ENCODE measurements at regions not wholly inside any gene's neighbourhood (a gene's known extent, or its start where the extent isn't known, plus 50 kb on each side); places are given as distances from the start of the nearest gene placed in this dataset.

DNA sequence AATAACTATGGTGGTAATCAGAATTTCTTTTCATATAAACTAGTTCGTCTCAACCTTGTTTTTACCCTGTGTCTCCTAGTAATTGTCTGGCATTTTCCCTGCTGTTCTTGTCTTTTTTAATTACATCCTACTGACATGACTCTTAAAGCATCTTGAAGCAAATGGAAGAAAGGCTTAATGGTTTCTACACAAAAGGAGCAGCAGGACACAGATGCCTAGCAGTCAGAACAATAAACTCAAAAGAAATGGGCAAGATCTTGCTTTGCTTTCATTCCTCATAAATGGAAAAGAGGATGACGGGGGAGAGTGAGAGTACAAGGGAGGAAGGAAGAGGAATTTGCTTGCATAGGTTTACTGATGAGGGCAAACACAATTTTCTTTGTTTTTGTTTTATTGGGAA is 293.2 kb upstream of the EMCN start:
- no peaks in the 10 kb centered on the region for H3K36me3 Mint-ChIP-seq
- CTCF ChIA-PET, result no interaction called here
- TF ChIP-seq FOXK1 (CRISPR knock-in tag; IDR thresholded peaks at IDR 0.05) (no peak), GTF2I (CRISPR knock-in tag; conservative IDR thresholded peaks at IDR 0.05) (no peak), ZNF416 (CRISPR knock-in tag; IDR thresholded peaks at IDR 0.05) (no peak), ESRRA (CRISPR knock-in tag; IDR thresholded peaks at IDR 0.05; ENCODE audit: borderline replicate concordance) (no peak), NR3C1 (CRISPR knock-in tag; conservative IDR thresholded peaks at IDR 0.05; ENCODE audit: low read depth) (no peak), FOXJ3 (CRISPR knock-in tag; IDR thresholded peaks at IDR 0.05; ENCODE audit: borderline replicate concordance) (no peak), ZNF396 (CRISPR knock-in tag; IDR thresholded peaks at IDR 0.05; ENCODE audit: borderline replicate concordance) (no peak), PRRX2 (CRISPR knock-in tag; IDR thresholded peaks at IDR 0.05) (no peak)
- TF ChIP-seq, protein P1, sequence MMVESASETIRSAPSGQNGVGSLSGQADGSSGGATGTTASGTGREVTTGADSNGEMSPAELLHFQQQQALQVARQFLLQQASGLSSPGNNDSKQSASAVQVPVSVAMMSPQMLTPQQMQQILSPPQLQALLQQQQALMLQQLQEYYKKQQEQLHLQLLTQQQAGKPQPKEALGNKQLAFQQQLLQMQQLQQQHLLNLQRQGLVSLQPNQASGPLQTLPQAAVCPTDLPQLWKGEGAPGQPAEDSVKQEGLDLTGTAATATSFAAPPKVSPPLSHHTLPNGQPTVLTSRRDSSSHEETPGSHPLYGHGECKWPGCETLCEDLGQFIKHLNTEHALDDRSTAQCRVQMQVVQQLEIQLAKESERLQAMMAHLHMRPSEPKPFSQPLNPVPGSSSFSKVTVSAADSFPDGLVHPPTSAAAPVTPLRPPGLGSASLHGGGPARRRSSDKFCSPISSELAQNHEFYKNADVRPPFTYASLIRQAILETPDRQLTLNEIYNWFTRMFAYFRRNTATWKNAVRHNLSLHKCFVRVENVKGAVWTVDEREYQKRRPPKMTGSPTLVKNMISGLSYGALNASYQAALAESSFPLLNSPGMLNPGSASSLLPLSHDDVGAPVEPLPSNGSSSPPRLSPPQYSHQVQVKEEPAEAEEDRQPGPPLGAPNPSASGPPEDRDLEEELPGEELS (CRISPR knock-in tag; IDR thresholded peaks at IDR 0.05), result no peak
- TF ChIP-seq, protein P2, sequence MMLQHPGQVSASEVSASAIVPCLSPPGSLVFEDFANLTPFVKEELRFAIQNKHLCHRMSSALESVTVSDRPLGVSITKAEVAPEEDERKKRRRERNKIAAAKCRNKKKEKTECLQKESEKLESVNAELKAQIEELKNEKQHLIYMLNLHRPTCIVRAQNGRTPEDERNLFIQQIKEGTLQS (CRISPR knock-in tag; conservative IDR thresholded peaks at IDR 0.05), result no peak
- DNase-seq (ENCODE audit: low spot score) (no peak), ATAC-seq (peak; percentile 86)
- H3K4me1 Mint-ChIP-seq, result peaks cover 25% of the 10 kb centered on the region
- POLR2A ChIA-PET, result no interaction called here
- no peak overlapping the region for H3K27ac Mint-ChIP-seq
- peaks cover 4% of the 10 kb centered on the region for H3K27me3 Mint-ChIP-seq (ENCODE audit: low read depth)
- no peak overlapping the region for H3K4me3 Mint-ChIP-seq
- H3K9me3 Mint-ChIP-seq, result no peaks in the 10 kb centered on the region

DNA sequence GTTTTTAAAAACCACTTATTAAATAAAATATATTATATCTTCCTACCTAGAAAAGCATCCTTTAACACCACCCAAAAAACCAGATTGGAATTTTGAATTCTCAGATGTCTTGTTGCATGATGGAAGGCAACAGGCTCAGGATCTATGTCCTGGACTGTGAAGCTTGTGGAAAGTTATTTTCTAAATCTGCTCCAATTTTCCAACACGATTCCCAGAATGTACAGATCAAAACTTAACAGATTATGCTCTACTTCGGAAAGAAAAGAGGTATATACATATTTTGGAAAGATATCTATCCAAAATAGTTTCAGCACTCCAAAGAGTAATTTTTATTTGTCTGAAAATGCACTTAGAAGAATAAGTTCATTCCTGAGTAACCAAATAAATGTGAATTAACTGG is 291.7 kb upstream of the EMCN start:
- H3K27me3 Mint-ChIP-seq (ENCODE audit: low read depth), result peaks cover 4% of the 10 kb centered on the region
- H3K9me3 Mint-ChIP-seq, result no peaks in the 10 kb centered on the region
- H3K4me3 Mint-ChIP-seq, result no peak overlapping the region
- CTCF ChIA-PET, result no interaction called here
- H3K27ac Mint-ChIP-seq, result no peak overlapping the region
- no peak for DNase-seq (ENCODE audit: low spot score)
- H3K4me1 Mint-ChIP-seq, result peaks cover 37% of the 10 kb centered on the region
- ATAC-seq, result no peak
- no peaks in the 10 kb centered on the region for H3K36me3 Mint-ChIP-seq
- POLR2A ChIA-PET, result no interaction called here
- TF ChIP-seq, protein P3, sequence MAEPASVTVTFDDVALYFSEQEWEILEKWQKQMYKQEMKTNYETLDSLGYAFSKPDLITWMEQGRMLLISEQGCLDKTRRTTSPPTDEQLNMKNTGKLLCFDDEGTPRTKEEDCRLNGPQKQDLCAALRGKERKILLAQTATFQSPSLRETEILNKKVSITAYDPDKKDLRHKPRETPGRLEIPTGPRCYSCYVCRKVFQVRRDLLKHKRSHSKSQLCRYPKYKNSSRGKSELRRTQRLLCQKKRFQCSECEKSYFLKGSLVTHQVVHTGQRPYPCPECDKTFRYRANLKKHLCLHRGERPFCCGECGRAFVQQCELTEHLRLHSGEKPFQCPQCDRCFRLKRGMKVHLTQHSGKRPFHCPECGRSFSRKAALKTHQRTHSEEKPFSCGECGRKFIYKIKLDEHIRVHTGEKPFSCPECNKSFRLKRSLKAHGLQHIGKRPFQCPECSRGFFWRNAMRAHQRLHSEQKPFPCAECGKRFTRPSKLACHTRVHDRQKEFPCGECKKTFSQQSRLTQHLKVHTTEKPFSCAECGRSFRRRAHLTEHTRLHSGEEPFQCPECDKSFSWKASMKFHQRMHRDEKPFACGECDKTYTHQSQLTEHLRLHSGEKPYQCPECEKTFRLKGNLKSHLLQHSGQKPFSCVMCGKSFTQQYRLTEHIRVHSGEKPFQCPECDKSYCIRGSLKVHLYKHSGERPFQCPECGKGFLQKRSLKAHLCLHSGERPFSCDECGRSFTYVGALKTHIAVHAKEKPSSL (CRISPR knock-in tag; conservative IDR thresholded peaks at IDR 0.05), result no peak
- TF ChIP-seq TEAD4 (CRISPR knock-in tag; IDR thresholded peaks at IDR 0.05) (no peak), ESRRA (CRISPR knock-in tag; IDR thresholded peaks at IDR 0.05; ENCODE audit: borderline replicate concordance) (no peak), ZNF671 (CRISPR knock-in tag; IDR thresholded peaks at IDR 0.05) (no peak), NFE2L1 (CRISPR knock-in tag; IDR thresholded peaks at IDR 0.05) (no peak), ZBTB21 (CRISPR knock-in tag; IDR thresholded peaks at IDR 0.05; ENCODE audit: borderline replicate concordance) (no peak), SMAD4 (CRISPR knock-in tag; IDR thresholded peaks at IDR 0.05) (no peak), FOXP1 (CRISPR knock-in tag; IDR thresholded peaks at IDR 0.05; ENCODE audit: borderline replicate concordance) (no peak), CBFB (CRISPR knock-in tag; IDR thresholded peaks at IDR 0.05; ENCODE audit: low read depth) (no peak), NR2C2 (CRISPR knock-in tag; IDR thresholded peaks at IDR 0.05) (no peak)
- TF ChIP-seq, protein P4, sequence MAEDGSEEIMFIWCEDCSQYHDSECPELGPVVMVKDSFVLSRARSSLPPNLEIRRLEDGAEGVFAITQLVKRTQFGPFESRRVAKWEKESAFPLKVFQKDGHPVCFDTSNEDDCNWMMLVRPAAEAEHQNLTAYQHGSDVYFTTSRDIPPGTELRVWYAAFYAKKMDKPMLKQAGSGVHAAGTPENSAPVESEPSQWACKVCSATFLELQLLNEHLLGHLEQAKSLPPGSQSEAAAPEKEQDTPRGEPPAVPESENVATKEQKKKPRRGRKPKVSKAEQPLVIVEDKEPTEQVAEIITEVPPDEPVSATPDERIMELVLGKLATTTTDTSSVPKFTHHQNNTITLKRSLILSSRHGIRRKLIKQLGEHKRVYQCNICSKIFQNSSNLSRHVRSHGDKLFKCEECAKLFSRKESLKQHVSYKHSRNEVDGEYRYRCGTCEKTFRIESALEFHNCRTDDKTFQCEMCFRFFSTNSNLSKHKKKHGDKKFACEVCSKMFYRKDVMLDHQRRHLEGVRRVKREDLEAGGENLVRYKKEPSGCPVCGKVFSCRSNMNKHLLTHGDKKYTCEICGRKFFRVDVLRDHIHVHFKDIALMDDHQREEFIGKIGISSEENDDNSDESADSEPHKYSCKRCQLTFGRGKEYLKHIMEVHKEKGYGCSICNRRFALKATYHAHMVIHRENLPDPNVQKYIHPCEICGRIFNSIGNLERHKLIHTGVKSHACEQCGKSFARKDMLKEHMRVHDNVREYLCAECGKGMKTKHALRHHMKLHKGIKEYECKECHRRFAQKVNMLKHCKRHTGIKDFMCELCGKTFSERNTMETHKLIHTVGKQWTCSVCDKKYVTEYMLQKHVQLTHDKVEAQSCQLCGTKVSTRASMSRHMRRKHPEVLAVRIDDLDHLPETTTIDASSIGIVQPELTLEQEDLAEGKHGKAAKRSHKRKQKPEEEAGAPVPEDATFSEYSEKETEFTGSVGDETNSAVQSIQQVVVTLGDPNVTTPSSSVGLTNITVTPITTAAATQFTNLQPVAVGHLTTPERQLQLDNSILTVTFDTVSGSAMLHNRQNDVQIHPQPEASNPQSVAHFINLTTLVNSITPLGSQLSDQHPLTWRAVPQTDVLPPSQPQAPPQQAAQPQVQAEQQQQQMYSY (CRISPR knock-in tag; IDR thresholded peaks at IDR 0.05), result no peak
- TF ChIP-seq, protein P5, sequence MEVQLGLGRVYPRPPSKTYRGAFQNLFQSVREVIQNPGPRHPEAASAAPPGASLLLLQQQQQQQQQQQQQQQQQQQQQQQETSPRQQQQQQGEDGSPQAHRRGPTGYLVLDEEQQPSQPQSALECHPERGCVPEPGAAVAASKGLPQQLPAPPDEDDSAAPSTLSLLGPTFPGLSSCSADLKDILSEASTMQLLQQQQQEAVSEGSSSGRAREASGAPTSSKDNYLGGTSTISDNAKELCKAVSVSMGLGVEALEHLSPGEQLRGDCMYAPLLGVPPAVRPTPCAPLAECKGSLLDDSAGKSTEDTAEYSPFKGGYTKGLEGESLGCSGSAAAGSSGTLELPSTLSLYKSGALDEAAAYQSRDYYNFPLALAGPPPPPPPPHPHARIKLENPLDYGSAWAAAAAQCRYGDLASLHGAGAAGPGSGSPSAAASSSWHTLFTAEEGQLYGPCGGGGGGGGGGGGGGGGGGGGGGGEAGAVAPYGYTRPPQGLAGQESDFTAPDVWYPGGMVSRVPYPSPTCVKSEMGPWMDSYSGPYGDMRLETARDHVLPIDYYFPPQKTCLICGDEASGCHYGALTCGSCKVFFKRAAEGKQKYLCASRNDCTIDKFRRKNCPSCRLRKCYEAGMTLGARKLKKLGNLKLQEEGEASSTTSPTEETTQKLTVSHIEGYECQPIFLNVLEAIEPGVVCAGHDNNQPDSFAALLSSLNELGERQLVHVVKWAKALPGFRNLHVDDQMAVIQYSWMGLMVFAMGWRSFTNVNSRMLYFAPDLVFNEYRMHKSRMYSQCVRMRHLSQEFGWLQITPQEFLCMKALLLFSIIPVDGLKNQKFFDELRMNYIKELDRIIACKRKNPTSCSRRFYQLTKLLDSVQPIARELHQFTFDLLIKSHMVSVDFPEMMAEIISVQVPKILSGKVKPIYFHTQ (CRISPR knock-in tag; IDR thresholded peaks at IDR 0.05), result no peak
